HG03066 (cell line): ENCODE measurements at regions not wholly inside any gene's neighbourhood (a gene's known extent, or its start where the extent isn't known, plus 50 kb on each side); places are given as distances from the start of the nearest gene placed in this dataset.

ENCODE experiments used
- ATAC-seq: cut with Tn5 transposase; IDR thresholded peaks from one replicate; pipeline ENCODE4 v1.9.1; 2021; ENCODE audit warnings: low read depth; ENCODE audit not compliant: unreplicated experiment

DNA sequence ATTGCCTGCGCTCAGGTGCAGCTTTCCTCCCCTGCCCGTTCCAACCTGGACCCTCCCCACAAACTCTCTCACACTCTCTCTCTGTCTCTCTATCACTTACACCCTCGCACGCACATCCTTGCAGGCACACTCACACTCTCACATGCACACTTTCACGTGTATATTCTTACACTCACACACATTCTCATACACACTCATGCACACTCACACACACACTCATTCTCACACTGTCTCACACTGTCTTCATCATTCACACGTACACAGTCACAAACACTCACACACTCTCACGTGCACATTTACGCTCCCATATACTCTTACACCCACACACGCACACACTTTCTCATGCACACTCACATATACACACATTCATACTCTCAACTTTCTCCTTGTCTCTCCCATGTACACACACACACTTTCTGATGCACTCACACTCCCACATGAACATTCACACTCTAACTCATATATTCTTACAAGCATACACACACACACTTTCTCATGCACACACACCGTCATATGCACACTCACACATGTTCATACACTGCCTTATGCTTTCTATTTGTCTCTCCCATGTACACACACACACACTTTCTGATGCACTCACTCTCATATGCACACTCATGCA is 229.3 kb downstream of the SNX18 start:
- no peak for ATAC-seq

DNA sequence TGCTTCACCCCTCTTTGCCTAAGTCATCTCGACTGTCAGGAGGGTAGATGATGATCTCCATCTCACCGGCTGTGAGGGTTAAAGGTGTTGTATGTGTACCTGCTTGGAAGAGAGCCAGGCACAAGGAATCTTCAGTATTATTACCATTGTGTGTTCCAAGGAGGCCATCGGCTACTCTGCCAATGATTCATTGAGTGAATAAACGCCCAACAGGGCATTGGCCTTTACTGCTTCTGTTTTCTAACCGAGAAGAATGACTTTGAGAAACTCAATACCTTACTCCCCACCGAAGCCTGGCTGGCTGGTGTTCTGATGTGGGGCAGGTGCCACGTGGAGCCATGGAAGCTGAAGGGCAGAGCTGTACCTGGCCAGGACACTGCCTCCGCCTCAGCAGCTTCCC is 228.8 kb downstream of the SNX18 start:
- ATAC-seq: no peak

- ATAC-seq: no peak
These were observed 228.0 kb downstream of the SNX18 start for GRCh38 chr5:54745599-54745998.

- ATAC-seq: peak; percentile 66
These were observed 226.6 kb downstream of the SNX18 start for GRCh38 chr5:54743997-54744788.

- no peak for ATAC-seq
These were observed 226.0 kb downstream of the SNX18 start for GRCh38 chr5:54743581-54743980.

DNA sequence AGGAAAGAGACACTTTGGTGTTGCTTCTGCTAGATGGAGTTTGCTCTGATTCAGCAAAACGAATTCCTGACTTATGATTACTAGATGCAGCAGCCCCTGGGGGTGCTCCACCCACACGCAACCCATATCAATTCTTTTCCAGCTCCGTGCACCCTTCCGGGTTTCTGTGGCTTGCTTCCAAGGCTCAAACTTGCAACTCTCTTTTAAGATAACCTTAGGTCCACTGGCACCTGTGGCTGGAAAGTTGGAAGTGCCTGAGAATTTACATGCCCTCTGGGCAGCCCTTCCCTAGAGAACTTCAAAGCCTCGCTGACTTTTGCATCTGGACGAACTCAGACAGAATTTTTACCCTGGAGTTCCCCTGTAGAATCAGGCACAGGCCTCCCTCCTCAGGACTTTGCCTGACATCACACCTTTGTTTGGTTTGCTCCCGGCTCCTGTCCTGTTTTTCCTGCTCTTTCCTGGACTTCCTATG is 224.9 kb downstream of the SNX18 start:
- ATAC-seq: no peak

DNA sequence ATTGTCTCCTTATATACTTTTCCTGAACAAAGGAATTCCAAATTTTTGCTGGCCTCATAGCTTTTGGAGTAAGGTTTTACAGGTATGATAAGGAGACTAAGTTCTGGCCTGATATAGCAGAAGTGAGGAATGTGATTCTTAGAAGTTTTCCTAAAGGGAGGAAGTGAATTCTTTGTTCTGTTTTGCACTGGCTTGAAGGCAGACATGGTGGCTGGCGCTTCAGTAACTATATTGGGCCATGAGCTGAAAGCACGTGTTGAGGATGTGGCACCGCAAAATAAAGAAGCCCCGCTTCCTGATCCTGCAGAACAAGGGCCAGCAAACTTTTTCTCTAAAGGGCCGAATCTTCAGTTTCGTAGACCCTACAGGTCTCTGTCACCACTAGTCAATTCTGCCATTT is 224.2 kb downstream of the SNX18 start:
- no peak for ATAC-seq

GRCh38 chr5:54740141-54740540 is 222.6 kb downstream of the SNX18 start:
- ATAC-seq: no peak

- no peak for ATAC-seq
These were observed 221.8 kb downstream of the SNX18 start for GRCh38 chr5:54739371-54739770.

DNA sequence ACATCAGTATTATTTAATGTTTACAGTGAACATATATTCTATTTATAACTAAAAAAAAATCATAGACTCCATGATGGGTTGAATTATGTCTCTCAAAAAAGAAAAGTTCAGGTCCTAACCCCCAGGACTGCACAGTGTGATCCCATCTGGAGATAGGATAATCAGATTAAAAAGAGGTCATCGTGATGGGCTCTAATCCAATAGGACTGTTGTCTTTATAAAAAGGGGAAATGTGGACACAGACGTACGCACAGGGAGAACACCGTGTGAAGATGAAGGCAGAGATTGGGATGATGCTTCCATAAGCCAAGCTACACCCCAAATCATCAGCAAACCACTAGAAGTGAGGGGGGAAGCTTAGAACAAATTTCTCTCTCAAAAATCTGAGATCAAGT is 221.4 kb downstream of the SNX18 start:
- ATAC-seq: no peak

DNA sequence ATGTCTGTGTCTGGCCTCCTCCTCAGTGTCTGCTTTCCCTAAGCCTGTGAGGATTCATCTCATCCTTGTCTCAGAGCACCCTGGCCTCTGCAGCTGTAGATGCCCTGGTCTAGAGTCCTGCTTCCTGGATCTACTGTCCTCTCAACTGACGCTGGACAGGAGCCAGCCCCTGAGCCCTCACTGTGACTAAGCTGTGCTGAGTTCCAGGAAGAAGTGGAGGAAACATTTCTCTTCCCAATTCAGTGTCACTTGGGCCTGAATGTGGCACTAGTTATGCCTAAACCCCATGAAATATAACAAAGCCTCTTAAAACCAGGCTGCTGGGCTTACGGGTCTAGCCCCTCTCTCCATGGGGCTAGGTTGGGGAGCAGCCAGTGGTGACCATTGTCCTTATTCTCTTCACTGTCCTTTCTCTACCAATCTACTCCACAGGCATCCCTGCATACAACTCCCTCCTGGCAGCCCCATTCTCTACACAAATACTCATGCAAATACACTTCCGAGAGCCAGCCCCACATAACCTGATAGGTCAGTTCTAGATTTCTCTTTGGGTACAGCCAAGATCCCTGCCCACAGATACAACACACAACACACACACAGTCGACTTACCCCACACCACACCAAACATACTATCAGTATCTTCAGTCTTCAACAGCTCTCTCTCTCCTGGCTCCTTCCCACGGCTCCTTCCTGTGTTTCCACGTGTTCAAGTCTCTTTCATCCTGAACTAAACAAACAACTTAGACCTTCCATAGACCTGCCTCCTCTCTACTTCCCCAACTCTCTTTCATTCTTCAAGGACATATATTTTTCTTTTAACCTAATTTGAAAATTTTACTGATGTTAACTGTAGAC is 220.8 kb downstream of the SNX18 start:
- no peak for ATAC-seq

GRCh38 chr5:54736003-54736797 is 218.6 kb downstream of the SNX18 start:
- no peak for ATAC-seq

- ATAC-seq: no peak
These were observed 215.5 kb downstream of the SNX18 start for GRCh38 chr5:54733101-54733500.

GRCh38 chr5:54732108-54732507 is 214.5 kb downstream of the SNX18 start:
- ATAC-seq: no peak

- ATAC-seq: no peak
These were observed 211.0 kb downstream of the SNX18 start for GRCh38 chr5:54728588-54728915.

DNA sequence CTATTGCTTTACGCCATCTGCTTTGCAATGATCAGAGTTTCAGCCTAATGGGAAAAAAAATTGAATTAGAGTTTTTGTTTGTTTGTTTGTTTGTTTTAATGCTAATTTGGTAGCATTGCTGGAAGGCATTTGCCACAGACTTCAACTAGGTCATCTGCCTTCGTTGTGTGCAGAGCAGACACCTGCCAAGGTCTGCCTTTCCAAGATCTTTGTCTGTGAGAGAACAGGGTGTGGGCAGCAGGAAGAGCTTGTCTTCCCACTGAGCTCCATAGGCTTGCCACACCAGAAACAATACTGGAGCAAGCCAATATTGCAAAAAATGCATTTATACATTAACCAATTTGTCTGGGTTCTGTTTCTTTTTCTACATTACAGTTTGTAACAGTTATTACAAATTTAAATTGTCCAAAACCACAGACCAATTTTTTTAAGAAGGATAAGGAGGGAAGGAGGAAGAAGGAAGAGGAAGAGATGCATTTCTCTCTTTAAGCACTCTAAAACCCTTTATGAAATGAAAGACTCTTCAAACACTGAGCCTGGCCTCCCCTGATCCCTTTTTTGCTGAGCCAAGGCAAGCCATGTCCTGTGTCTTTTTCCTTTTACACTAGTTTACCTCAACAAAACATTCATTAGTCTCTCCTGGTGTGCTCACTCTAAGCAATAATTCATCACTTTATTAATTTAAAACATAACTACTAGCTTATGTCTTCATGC is 210.5 kb downstream of the SNX18 start:
- no peak for ATAC-seq

DNA sequence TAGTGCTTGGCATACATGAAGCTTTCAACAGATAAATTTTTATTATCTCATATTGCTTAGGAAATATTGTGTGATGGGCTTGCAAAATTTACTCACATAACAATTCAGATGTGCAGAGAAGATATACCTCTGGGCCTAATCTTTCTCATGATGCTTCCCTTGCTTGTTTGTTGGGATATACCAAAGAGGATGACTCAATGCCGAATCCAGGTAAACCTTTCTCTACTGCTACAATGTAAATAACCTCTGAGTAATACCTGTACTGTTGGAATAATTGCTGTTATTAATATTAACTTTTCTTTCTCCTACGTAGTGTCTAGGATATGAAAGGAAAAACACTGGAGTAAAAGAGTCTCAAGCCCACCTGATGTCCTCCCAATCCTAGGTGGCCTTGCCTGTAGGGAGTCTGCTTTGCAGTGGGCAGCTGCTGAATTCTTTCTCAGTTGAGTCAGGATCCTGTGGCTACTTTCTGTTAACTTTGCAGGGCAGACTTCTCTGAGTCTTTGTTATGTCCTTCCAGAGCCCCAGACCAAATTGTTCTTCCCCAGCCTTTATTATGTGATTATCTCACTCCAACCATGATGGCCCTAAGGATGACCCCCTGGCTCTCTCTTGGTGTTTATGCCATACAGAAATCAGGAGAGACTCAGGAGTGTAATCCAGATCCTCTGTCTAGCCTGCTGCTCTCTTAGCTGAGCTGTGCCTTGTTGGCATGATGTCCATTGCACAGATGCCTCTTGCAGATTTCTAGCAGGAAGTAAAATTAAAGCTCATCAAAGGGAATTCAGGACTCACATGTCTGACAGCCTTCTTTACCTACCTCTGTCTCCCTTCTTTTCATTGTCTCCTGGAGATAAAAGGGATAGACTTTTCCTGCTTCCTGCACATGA is 208.1 kb downstream of the SNX18 start:
- ATAC-seq: no peak

GRCh38 chr5:54722846-54723433 is 205.4 kb downstream of the SNX18 start:
- ATAC-seq: no peak
